SK-N-SH (cell line): ENCODE measurements at regions not wholly inside any gene's neighbourhood (a gene's known extent, or its start where the extent isn't known, plus 50 kb on each side); places are given as distances from the start of the nearest gene placed in this dataset.

Experiments used
- CTCF ChIA-PET: fragments of 300-600, 350-600 bp; formaldehyde crosslinking; extraction: SDS; loops from one replicate; lab custom pipeline; 2021; lab: Yijun Ruan, JAX
- POLR2A ChIA-PET: fragments of 350-600 bp; sonication (Branson Sonifier 250); formaldehyde crosslinking; extraction: SDS; loops from one replicate; lab custom pipeline; 2020; ENCODE audit warnings: antibody characterized with exemption, inconsistent platforms; lab: Yijun Ruan, JAX
- DNase-seq: peaks from one replicate; pipeline ENCODE4 v3.0.0; 2012
- H2AFZ ChIP-seq: fragments of 200-600 bp; sonication (generic); 2 replicates; pipeline ENCODE4 v1.8.1; 2016; ENCODE audit warnings: antibody characterized with exemption, mild to moderate bottlenecking, low read depth
- H3F3A ChIP-seq: fragments of 200-600 bp; sonication (generic); replicated peaks from 2 replicates; pipeline ENCODE3; 2016; ENCODE audit warnings: antibody characterized with exemption, mild to moderate bottlenecking; ENCODE audit not compliant: insufficient read depth
- H3K27ac ChIP-seq, 2 experiments: fragments of 200-500 bp in 1 of 2; fragments of 200-600 bp in 1 of 2; sonication (Bioruptor generic) in 1 of 2; sonication (generic), shearing (Covaris generic) in 1 of 2; 2 replicates each; pipeline versions ENCODE4 v1.5.1 to v1.6.1; 2014 to 2016; ENCODE audit warnings: low read depth in 2 of 2, inconsistent platforms in 1 of 2, low read length in 1 of 2, mild to moderate bottlenecking in 1 of 2, mixed read lengths in 1 of 2
- H3K27me3 ChIP-seq: fragments of 200-600 bp; sonication (generic), shearing (Covaris generic); 2 replicates; pipeline ENCODE4 v1.6.1; 2016; ENCODE audit warnings: mixed run types; ENCODE audit not compliant: insufficient read depth
- H3K36me3 ChIP-seq, 2 experiments: fragments of 200-500 bp in 1 of 2; fragments of 200-600 bp in 1 of 2; sonication (Bioruptor generic) in 1 of 2; sonication (generic) in 1 of 2; replicated peaks in 1 of 2; 2 replicates each; pipeline versions ENCODE3 to v1.5.1; 2014 to 2016; ENCODE audit warnings: low read length in 1 of 2, mild to moderate bottlenecking in 1 of 2; ENCODE audit not compliant: insufficient read depth in 2 of 2, control insufficient read depth in 1 of 2
- H3K4me1 ChIP-seq, 2 experiments: fragments of 200-500 bp in 1 of 2; fragments of 200-600 bp in 1 of 2; sonication (Bioruptor generic) in 1 of 2; sonication (generic), shearing (Covaris generic) in 1 of 2; 2 replicates each; pipeline versions ENCODE4 v1.5.1 to v1.6.1; 2014 to 2016; ENCODE audit warnings: low read depth in 1 of 2, low read length in 1 of 2, mixed run types in 1 of 2; ENCODE audit not compliant: insufficient read depth in 2 of 2, control insufficient read depth in 1 of 2
- H3K4me2 ChIP-seq: fragments of 200-600 bp; sonication (generic), shearing (Covaris generic); 2 replicates; pipeline ENCODE4 v1.6.1; 2017; ENCODE audit warnings: mixed run types
- H3K4me3 ChIP-seq, 2 experiments: fragments of 200-500 bp in 1 of 2; fragments of 200-600 bp in 1 of 2; sonication (Bioruptor generic) in 1 of 2; sonication (generic), shearing (Covaris generic) in 1 of 2; 2 replicates each; pipeline versions ENCODE4 v1.5.1 to v1.8.1; 2014 to 2016; ENCODE audit warnings: low read depth in 2 of 2, inconsistent platforms in 1 of 2, low read length in 1 of 2, mild to moderate bottlenecking in 1 of 2, mixed read lengths in 1 of 2, moderate library complexity in 1 of 2
- H3K79me2 ChIP-seq: fragments of 200-600 bp; sonication (generic); 2 replicates; pipeline ENCODE4 v1.8.1; 2017; ENCODE audit warnings: mild to moderate bottlenecking; ENCODE audit not compliant: insufficient read depth
- H3K9ac ChIP-seq: fragments of 200-600 bp; sonication (generic); 2 replicates; pipeline ENCODE4 v1.6.1; 2017; ENCODE audit warnings: mixed run types
- H3K9me2 ChIP-seq: fragments of 200-600 bp; sonication (generic); 2 replicates; pipeline ENCODE4 v1.6.1; 2017; ENCODE audit warnings: mixed run types
- H3K9me3 ChIP-seq: fragments of 200-600 bp; sonication (generic); 2 replicates; pipeline ENCODE4 v1.6.1; 2017; ENCODE audit warnings: mixed run types, mild to moderate bottlenecking, moderate library complexity
- H4K20me1 ChIP-seq: fragments of 200-600 bp; sonication (generic); 2 replicates; pipeline ENCODE4 v1.6.1; 2017; ENCODE audit warnings: mild to moderate bottlenecking, mixed run types; ENCODE audit not compliant: insufficient read depth
- ELF1 ChIP-seq: IDR thresholded peaks from 2 replicates; pipeline ENCODE4 v1.4.0; 2012
- EP300 ChIP-seq, 2 experiments: IDR thresholded peaks; 2 replicates each; pipeline versions ENCODE4 v1.4.0 to v1.6.1; 2012; ENCODE audit warnings: borderline replicate concordance in 1 of 2, low read depth in 1 of 2, low read length in 1 of 2
- EZH2phosphoT487 ChIP-seq: fragments of 200-600 bp; sonication (generic); IDR thresholded peaks from 2 replicates; pipeline ENCODE4 v1.6.1; 2017; ENCODE audit warnings: low read depth, mixed run types, mild to moderate bottlenecking, antibody characterized with exemption, moderate library complexity, borderline replicate concordance
- GATA2 ChIP-seq: sonication (generic); formaldehyde crosslinking; IDR thresholded peaks from 2 replicates; pipeline ENCODE4 v1.5.0; 2020; ENCODE audit warnings: mild to moderate bottlenecking, missing genetic modification reagents
- POLR2AphosphoS5 ChIP-seq: IDR thresholded peaks from 2 replicates; pipeline ENCODE4 v1.6.1; 2012; ENCODE audit warnings: low read depth, low read length
- RAD21 ChIP-seq: IDR thresholded peaks from 2 replicates; pipeline ENCODE4 v1.6.1; 2012; ENCODE audit warnings: mild to moderate bottlenecking, low read length
- SIN3A ChIP-seq: IDR thresholded peaks from 2 replicates; pipeline ENCODE4 v1.6.1; 2012; ENCODE audit warnings: low read depth, mild to moderate bottlenecking, low read length, moderate library complexity, borderline replicate concordance
- WGBS: methylation state at CpG from one replicate; pipeline ENCODE4 v1.1.6; 2017; ENCODE audit warnings: low lambda C conversion rate; 5-methylcytosine and 5-hydroxymethylcytosine counted together
- TF ChIP-seq, protein P1 (sequence below): fragments of 200-600 bp; sonication (generic); IDR thresholded peaks from 2 replicates; pipeline ENCODE4 v1.6.1; 2017; ENCODE audit warnings: antibody characterized with exemption, mild to moderate bottlenecking, moderate library complexity
- TF ChIP-seq, protein P2 (sequence below): fragments of 150-350 bp; IDR thresholded peaks from 2 replicates; pipeline ENCODE4 v1.6.1; 2016; ENCODE audit warnings: mild to moderate bottlenecking, low read depth, low read length
- TF ChIP-seq, protein P3 (sequence below): fragments of 150-350 bp; IDR thresholded peaks from 2 replicates; pipeline ENCODE4 v1.6.1; 2017; ENCODE audit warnings: antibody characterized with exemption, low read length, low read depth, borderline replicate concordance
- TF ChIP-seq, protein P4 (sequence below): IDR thresholded peaks from 2 replicates; pipeline ENCODE4 v1.6.1; 2012; ENCODE audit warnings: mild to moderate bottlenecking, low read depth, low read length, moderate library complexity
- TF ChIP-seq, protein P5 (sequence below): IDR thresholded peaks from 2 replicates; pipeline ENCODE4 v1.4.0; 2012; ENCODE audit warnings: low read depth, borderline replicate concordance

DNA sequence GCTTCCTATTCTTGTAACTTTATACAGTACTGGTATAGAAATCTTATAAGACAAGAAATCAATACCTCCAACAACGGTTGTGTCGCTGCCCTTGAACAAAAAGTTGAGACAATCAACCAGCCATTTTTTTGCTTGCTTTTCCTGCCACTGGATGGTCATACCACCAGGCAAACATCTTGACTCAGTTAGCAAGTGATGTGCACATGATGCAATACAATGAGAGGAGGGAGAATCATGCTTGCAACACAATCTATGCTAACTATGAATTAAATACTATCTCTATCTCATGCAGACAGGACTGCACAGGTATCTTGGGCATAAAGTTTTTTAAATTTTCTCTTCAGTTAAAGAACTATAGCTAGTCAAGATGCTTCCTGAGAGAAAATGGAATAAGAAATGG is 877.7 kb upstream of the CITED2 start:
- Histone ChIP-seq H3K4me1 (no peaks in the 10 kb centered on the region), H3K9ac (no peak overlapping the region), H3K27ac (no peak overlapping the region), H2AFZ (no peak overlapping the region), H3K4me3 (no peak overlapping the region), H3K9me2 (no peaks in the 10 kb centered on the region), H3K36me3 (no peaks in the 10 kb centered on the region), H3F3A (no peaks in the 10 kb centered on the region), H3K4me2 (no peak overlapping the region), H3K27me3 (no peaks in the 10 kb centered on the region), H3K9me3 (no peaks in the 10 kb centered on the region), H3K79me2 (no peaks in the 10 kb centered on the region), H4K20me1 (no peaks in the 10 kb centered on the region)
- TF ChIP-seq POLR2AphosphoS5 (no peak), ELF1 (no peak), EP300 (IDR thresholded peaks at IDR 0.05; ENCODE audit: borderline replicate concordance in 1 of 2, low read depth in 1 of 2, low read length in 1 of 2) (no peak), EZH2phosphoT487 (no peak), RAD21 (no peak), GATA2 (CRISPR knock-in tag) (no peak), SIN3A (no peak)
- TF ChIP-seq, protein P1, sequence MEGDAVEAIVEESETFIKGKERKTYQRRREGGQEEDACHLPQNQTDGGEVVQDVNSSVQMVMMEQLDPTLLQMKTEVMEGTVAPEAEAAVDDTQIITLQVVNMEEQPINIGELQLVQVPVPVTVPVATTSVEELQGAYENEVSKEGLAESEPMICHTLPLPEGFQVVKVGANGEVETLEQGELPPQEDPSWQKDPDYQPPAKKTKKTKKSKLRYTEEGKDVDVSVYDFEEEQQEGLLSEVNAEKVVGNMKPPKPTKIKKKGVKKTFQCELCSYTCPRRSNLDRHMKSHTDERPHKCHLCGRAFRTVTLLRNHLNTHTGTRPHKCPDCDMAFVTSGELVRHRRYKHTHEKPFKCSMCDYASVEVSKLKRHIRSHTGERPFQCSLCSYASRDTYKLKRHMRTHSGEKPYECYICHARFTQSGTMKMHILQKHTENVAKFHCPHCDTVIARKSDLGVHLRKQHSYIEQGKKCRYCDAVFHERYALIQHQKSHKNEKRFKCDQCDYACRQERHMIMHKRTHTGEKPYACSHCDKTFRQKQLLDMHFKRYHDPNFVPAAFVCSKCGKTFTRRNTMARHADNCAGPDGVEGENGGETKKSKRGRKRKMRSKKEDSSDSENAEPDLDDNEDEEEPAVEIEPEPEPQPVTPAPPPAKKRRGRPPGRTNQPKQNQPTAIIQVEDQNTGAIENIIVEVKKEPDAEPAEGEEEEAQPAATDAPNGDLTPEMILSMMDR = no peak
- TF ChIP-seq, protein P2, sequence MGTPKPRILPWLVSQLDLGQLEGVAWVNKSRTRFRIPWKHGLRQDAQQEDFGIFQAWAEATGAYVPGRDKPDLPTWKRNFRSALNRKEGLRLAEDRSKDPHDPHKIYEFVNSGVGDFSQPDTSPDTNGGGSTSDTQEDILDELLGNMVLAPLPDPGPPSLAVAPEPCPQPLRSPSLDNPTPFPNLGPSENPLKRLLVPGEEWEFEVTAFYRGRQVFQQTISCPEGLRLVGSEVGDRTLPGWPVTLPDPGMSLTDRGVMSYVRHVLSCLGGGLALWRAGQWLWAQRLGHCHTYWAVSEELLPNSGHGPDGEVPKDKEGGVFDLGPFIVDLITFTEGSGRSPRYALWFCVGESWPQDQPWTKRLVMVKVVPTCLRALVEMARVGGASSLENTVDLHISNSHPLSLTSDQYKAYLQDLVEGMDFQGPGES = no peak
- TF ChIP-seq, protein P3, sequence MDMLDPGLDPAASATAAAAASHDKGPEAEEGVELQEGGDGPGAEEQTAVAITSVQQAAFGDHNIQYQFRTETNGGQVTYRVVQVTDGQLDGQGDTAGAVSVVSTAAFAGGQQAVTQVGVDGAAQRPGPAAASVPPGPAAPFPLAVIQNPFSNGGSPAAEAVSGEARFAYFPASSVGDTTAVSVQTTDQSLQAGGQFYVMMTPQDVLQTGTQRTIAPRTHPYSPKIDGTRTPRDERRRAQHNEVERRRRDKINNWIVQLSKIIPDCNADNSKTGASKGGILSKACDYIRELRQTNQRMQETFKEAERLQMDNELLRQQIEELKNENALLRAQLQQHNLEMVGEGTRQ = no peak
- TF ChIP-seq, protein P4, sequence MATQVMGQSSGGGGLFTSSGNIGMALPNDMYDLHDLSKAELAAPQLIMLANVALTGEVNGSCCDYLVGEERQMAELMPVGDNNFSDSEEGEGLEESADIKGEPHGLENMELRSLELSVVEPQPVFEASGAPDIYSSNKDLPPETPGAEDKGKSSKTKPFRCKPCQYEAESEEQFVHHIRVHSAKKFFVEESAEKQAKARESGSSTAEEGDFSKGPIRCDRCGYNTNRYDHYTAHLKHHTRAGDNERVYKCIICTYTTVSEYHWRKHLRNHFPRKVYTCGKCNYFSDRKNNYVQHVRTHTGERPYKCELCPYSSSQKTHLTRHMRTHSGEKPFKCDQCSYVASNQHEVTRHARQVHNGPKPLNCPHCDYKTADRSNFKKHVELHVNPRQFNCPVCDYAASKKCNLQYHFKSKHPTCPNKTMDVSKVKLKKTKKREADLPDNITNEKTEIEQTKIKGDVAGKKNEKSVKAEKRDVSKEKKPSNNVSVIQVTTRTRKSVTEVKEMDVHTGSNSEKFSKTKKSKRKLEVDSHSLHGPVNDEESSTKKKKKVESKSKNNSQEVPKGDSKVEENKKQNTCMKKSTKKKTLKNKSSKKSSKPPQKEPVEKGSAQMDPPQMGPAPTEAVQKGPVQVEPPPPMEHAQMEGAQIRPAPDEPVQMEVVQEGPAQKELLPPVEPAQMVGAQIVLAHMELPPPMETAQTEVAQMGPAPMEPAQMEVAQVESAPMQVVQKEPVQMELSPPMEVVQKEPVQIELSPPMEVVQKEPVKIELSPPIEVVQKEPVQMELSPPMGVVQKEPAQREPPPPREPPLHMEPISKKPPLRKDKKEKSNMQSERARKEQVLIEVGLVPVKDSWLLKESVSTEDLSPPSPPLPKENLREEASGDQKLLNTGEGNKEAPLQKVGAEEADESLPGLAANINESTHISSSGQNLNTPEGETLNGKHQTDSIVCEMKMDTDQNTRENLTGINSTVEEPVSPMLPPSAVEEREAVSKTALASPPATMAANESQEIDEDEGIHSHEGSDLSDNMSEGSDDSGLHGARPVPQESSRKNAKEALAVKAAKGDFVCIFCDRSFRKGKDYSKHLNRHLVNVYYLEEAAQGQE = no peak
- TF ChIP-seq, protein P5, sequence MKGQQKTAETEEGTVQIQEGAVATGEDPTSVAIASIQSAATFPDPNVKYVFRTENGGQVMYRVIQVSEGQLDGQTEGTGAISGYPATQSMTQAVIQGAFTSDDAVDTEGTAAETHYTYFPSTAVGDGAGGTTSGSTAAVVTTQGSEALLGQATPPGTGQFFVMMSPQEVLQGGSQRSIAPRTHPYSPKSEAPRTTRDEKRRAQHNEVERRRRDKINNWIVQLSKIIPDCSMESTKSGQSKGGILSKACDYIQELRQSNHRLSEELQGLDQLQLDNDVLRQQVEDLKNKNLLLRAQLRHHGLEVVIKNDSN = no peak
- DNase-seq = no peak
- ChIA-PET POLR2A (no interaction called here), CTCF (no interaction called here)
- WGBS = 93% methylated on average over 2 of the region's 2 CpGs
